ENCODE measurements at regions not wholly inside any gene's neighbourhood (a gene's known extent, or its start where the extent isn't known, plus 50 kb on each side); places are given as distances from the start of the nearest gene placed in this dataset.

GRCh38 chr2:167708998-167709397, 538.4 kb downstream of the STK39 start:
- TF ChIP-seq RARB (CRISPR knock-in tag; IDR thresholded peaks at IDR 0.05) (no peak), TCF4 (CRISPR knock-in tag; IDR thresholded peaks at IDR 0.05; ENCODE audit: borderline replicate concordance) (no peak), ZNF565 (CRISPR knock-in tag; conservative IDR thresholded peaks at IDR 0.05; ENCODE audit: low read depth) (no peak), PATZ1 (CRISPR knock-in tag; IDR thresholded peaks at IDR 0.05; ENCODE audit: borderline replicate concordance) (no peak), ZFP30 (CRISPR knock-in tag; IDR thresholded peaks at IDR 0.05) (no peak), ESRRG (CRISPR knock-in tag; IDR thresholded peaks at IDR 0.05) (no peak), OSR1 (CRISPR knock-in tag; IDR thresholded peaks at IDR 0.05) (no peak), PPARA (CRISPR knock-in tag; IDR thresholded peaks at IDR 0.05; ENCODE audit: borderline replicate concordance) (no peak), ZNF8 (CRISPR knock-in tag; IDR thresholded peaks at IDR 0.05) (no peak), CSRNP3 (CRISPR knock-in tag; IDR thresholded peaks at IDR 0.05) (no peak), GLIS3 (CRISPR knock-in tag; IDR thresholded peaks at IDR 0.05) (no peak), ZFP3 (CRISPR knock-in tag; IDR thresholded peaks at IDR 0.05) (no peak), ISL1 (CRISPR knock-in tag; IDR thresholded peaks at IDR 0.05) (no peak)

Data from SK-N-SH treated with all-trans-retinoic acid at 6 μM for 48 hours (cell line).